Endothelial cell (in vitro differentiated cells): ENCODE measurements at regions not wholly inside any gene's neighbourhood (a gene's known extent, or its start where the extent isn't known, plus 50 kb on each side); places are given as distances from the start of the nearest gene placed in this dataset.

ENCODE experiments used
- DNase-seq: peaks from one replicate; pipeline ENCODE4 v3.0.0; 2021; ENCODE audit warnings: low spot score
- H3K27ac Mint-ChIP-seq: one replicate; pipeline ENCODE4 v1.8.0; 2021; ENCODE audit warnings: mixed read lengths, inconsistent platforms; ENCODE audit not compliant: unreplicated experiment
- H3K27me3 Mint-ChIP-seq: one replicate; pipeline ENCODE4 v1.8.0; 2021; ENCODE audit warnings: mild to moderate bottlenecking, moderate library complexity, mixed read lengths, inconsistent platforms; ENCODE audit not compliant: unreplicated experiment
- H3K36me3 Mint-ChIP-seq: one replicate; pipeline ENCODE4 v1.8.0; 2021; ENCODE audit warnings: mild to moderate bottlenecking, low read depth, mixed read lengths, inconsistent platforms; ENCODE audit not compliant: unreplicated experiment
- H3K4me1 Mint-ChIP-seq: one replicate; pipeline ENCODE4 v1.8.0; 2021; ENCODE audit warnings: mild to moderate bottlenecking, mixed read lengths, inconsistent platforms; ENCODE audit not compliant: unreplicated experiment
- H3K4me3 Mint-ChIP-seq: one replicate; pipeline ENCODE4 v1.8.0; 2021; ENCODE audit warnings: mild to moderate bottlenecking, mixed read lengths, inconsistent platforms; ENCODE audit not compliant: unreplicated experiment
- H3K9me3 Mint-ChIP-seq: one replicate; pipeline ENCODE4 v1.8.0; 2021; ENCODE audit warnings: mixed read lengths, inconsistent platforms; ENCODE audit not compliant: unreplicated experiment
- TF ChIP-seq, protein P1 (sequence below): fragments of 200-600 bp; sonication (generic); IDR thresholded peaks from one replicate; pipeline ENCODE4 v1.5.0; 2021; ENCODE audit warnings: antibody characterized with exemption; ENCODE audit not compliant: unreplicated experiment

DNA sequence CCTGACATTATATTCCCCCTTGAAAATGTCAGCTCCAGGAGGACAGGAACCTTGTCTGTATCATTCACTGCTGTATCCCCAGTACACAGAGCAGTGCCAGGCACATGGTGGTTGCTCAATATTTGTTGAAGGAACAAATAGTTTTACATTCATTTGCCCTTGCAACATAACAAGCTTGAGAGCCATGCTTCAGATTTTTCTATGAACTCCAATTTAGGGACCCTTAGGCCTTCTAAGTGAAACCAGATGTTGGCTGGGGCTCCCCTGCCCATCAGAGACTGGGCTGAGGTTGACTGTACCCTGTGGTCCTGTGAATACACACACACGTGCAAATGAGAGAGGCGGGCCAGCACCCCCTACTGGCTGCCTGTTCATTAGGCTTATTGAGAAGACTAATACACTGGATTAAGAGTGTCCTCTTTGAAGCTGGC is 214.9 kb upstream of the WWC1 start:
- H3K27ac Mint-ChIP-seq, result no peak overlapping the region
- H3K27me3 Mint-ChIP-seq, result peaks cover 2% of the 10 kb centered on the region
- no peaks in the 10 kb centered on the region for H3K36me3 Mint-ChIP-seq
- no peak overlapping the region for H3K4me3 Mint-ChIP-seq
- TF ChIP-seq, protein P1, sequence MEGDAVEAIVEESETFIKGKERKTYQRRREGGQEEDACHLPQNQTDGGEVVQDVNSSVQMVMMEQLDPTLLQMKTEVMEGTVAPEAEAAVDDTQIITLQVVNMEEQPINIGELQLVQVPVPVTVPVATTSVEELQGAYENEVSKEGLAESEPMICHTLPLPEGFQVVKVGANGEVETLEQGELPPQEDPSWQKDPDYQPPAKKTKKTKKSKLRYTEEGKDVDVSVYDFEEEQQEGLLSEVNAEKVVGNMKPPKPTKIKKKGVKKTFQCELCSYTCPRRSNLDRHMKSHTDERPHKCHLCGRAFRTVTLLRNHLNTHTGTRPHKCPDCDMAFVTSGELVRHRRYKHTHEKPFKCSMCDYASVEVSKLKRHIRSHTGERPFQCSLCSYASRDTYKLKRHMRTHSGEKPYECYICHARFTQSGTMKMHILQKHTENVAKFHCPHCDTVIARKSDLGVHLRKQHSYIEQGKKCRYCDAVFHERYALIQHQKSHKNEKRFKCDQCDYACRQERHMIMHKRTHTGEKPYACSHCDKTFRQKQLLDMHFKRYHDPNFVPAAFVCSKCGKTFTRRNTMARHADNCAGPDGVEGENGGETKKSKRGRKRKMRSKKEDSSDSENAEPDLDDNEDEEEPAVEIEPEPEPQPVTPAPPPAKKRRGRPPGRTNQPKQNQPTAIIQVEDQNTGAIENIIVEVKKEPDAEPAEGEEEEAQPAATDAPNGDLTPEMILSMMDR, result peak; percentile 51
- DNase-seq, result peak; percentile 42
- H3K4me1 Mint-ChIP-seq, result peaks cover 8% of the 10 kb centered on the region
- H3K9me3 Mint-ChIP-seq, result no peaks in the 10 kb centered on the region

DNA sequence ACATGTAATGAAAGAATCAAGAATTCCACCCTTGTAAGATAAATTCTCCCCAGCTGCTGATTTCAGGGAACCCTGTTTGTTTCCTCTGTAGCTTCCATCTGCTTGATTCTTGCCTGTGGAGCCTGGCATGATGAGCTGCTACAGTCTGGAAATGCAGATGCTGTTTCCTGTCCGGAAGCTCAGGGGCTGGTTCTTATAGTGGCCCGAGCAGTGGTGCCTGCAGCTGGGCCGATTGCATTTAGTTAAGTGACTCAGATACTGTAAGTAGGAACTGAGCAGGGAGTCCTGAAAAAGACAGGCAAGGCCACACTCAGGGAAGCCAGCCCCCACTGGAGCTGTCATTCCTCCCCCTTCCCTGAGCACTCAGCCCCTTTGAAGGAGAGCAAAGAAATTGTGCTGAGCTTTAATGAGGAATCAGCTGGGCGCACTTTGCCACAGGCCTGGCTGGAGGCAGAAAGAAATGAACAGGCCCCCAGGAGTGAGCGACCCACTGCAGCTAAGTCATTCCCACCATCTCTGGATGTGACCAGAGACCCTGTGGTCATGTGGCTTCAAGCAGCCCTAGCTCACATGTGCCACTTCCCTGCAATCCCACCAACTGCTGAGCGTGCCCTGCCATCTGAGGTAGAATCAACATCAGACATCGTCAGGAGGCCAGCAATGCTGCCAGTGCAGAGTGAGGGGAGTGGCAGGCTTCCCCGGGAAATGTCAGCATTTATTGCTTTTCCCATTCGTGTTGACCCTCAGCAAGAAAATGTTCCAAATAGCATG is 206.0 kb upstream of the WWC1 start:
- no peak for DNase-seq
- Mint-ChIP-seq H3K9me3 (no peaks in the 10 kb centered on the region), H3K27ac (no peak overlapping the region), H3K36me3 (no peaks in the 10 kb centered on the region), H3K4me1 (peaks cover 6% of the 10 kb centered on the region), H3K4me3 (no peak overlapping the region), H3K27me3 (no peaks in the 10 kb centered on the region)
- TF ChIP-seq, protein P1, result no peak

DNA sequence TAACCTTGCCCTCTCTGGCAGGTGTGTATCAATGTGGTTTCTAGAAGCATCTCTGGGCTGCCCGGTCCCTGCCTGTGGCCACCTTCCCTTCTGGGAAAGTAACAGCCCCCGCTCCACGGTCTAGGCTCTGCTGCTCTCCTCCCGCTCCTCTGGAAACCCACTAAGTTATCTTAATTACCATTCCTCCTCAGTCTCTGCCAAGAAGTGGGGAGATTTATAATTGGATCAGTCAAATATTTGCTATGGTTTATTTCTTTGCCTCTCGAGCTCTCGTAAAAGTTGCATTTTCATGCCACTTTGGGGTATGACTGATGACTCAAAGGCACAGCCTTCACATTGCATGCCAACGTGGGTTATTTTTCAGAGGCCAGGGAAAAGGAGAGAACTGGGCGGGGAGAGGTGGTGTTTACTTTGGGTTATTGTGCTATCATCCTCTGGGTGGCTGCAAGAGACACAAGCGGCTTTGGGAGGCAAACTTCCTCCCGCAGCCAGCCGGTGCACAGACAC is 205.3 kb upstream of the WWC1 start:
- Mint-ChIP-seq H3K27me3 (no peaks in the 10 kb centered on the region), H3K36me3 (no peaks in the 10 kb centered on the region), H3K9me3 (no peaks in the 10 kb centered on the region), H3K27ac (no peak overlapping the region), H3K4me1 (peaks cover 6% of the 10 kb centered on the region), H3K4me3 (no peak overlapping the region)
- TF ChIP-seq, protein P1, result no peak
- DNase-seq, result no peak

DNA sequence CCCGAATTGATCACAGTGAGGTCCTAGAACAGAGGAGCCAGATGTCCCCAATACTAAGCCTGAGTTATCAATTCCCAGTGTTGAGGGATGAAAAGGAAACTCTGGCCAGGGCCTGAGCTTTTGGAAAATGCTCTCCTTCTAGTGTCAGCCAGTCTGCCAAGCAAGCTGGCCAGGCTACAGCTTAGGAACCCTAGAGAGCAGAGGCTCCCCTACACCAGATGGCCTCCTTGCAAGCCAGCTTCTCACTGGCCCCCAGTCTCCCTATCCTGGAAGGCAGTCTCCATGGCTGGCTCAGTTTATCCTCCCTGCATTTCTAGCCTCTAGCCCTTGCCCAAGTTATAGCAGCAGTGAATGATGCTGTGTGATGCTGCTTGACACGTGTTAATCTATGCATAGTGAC is 204.7 kb upstream of the WWC1 start:
- DNase-seq, result no peak
- TF ChIP-seq, protein P1, result no peak
- no peak overlapping the region for H3K4me3 Mint-ChIP-seq
- H3K4me1 Mint-ChIP-seq, result peaks cover 6% of the 10 kb centered on the region
- no peaks in the 10 kb centered on the region for H3K36me3 Mint-ChIP-seq
- H3K27me3 Mint-ChIP-seq, result no peaks in the 10 kb centered on the region
- H3K9me3 Mint-ChIP-seq, result no peaks in the 10 kb centered on the region
- H3K27ac Mint-ChIP-seq, result no peak overlapping the region
